ENCODE measurements at regions not wholly inside any gene's neighbourhood (a gene's known extent, or its start where the extent isn't known, plus 50 kb on each side); places are given as distances from the start of the nearest gene placed in this dataset.

- DNase-seq, result no peak
These were observed 175.5 kb upstream of the SDK2 start for GRCh38 chr17:73819440-73820395.

- DNase-seq, result no peak
These were observed 176.6 kb upstream of the SDK2 start for GRCh38 chr17:73820686-73821448.

GRCh38 chr17:73821665-73822064 is 177.4 kb upstream of the SDK2 start:
- DNase-seq, result no peak

- no peak for DNase-seq
These were observed 178.1 kb upstream of the SDK2 start for GRCh38 chr17:73822371-73822770.

GRCh38 chr17:73823684-73824083 is 179.4 kb upstream of the SDK2 start:
- DNase-seq, result no peak

- no peak for DNase-seq
These were observed 180.1 kb upstream of the SDK2 start for GRCh38 chr17:73824321-73824720.

- no peak for DNase-seq
These were observed 182.1 kb upstream of the SDK2 start for GRCh38 chr17:73826181-73826871.

- no peak for DNase-seq
These were observed 182.6 kb upstream of the SDK2 start for GRCh38 chr17:73826872-73827228.

GRCh38 chr17:73827627-73828291 is 183.5 kb upstream of the SDK2 start:
- no peak for DNase-seq

- DNase-seq, result no peak
These were observed 185.5 kb upstream of the SDK2 start for GRCh38 chr17:73829676-73830280.

GRCh38 chr17:73831699-73832098 is 187.5 kb upstream of the SDK2 start:
- DNase-seq, result no peak

- DNase-seq, result no peak
These were observed 189.7 kb upstream of the SDK2 start for GRCh38 chr17:73833775-73834488.

GRCh38 chr17:73834684-73835343 is 190.6 kb upstream of the SDK2 start:
- DNase-seq, result no peak

GRCh38 chr17:73835605-73836004 is 191.4 kb upstream of the SDK2 start:
- no peak for DNase-seq

GRCh38 chr17:73838815-73839214 is 194.6 kb upstream of the SDK2 start:
- DNase-seq, result no peak

- no peak for DNase-seq
These were observed 196.6 kb upstream of the SDK2 start for GRCh38 chr17:73840829-73841228.

GRCh38 chr17:73841431-73842060 is 197.3 kb upstream of the SDK2 start:
- DNase-seq, result peak; percentile 19

GRCh38 chr17:73847952-73848351 is 203.7 kb upstream of the SDK2 start:
- DNase-seq, result no peak

- no peak for DNase-seq
These were observed 206.2 kb upstream of the SDK2 start for GRCh38 chr17:73850426-73850825.

GRCh38 chr17:73851091-73851490 is 206.8 kb upstream of the SDK2 start:
- DNase-seq, result no peak

GRCh38 chr17:73851921-73852320 is 207.7 kb upstream of the SDK2 start:
- DNase-seq, result no peak
